ENCODE measurements at regions not wholly inside any gene's neighbourhood (a gene's known extent, or its start where the extent isn't known, plus 50 kb on each side); places are given as distances from the start of the nearest gene placed in this dataset.
"Not testable (repeated sequence)": the region's sequence is repeated elsewhere in the genome, so short reads cannot be mapped to it uniquely, and the experiment has no call there.

DNA sequence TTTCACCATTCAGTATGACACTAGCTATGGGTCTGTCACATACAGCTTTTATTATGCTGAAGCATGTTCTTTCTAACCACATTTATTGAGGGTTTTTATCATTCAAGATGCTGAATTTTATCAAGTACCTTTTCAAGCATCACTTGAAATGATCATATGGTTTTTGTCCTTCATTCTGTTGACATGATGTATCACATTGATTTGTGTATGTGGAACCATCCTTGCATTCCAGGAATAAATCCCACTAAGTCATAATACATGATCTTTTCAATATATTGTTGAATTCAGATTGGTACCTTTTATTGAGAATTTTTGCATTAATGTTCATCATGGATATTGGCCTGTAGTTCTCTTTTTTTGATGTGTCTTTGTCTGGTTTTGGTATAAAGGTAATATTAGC, 317.4 kb downstream of the NNT start:
- no peak for DNase-seq

GRCh38 chr5:43917925-43918324, 314.9 kb downstream of the NNT start:
- no peak for DNase-seq

GRCh38 chr5:43903129-43903528, 300.1 kb downstream of the NNT start:
- DNase-seq = no peak

GRCh38 chr5:43900974-43901373, 298.0 kb downstream of the NNT start:
- no peak for DNase-seq

GRCh38 chr5:43895876-43896275, 292.9 kb downstream of the NNT start:
- no peak for DNase-seq

DNA sequence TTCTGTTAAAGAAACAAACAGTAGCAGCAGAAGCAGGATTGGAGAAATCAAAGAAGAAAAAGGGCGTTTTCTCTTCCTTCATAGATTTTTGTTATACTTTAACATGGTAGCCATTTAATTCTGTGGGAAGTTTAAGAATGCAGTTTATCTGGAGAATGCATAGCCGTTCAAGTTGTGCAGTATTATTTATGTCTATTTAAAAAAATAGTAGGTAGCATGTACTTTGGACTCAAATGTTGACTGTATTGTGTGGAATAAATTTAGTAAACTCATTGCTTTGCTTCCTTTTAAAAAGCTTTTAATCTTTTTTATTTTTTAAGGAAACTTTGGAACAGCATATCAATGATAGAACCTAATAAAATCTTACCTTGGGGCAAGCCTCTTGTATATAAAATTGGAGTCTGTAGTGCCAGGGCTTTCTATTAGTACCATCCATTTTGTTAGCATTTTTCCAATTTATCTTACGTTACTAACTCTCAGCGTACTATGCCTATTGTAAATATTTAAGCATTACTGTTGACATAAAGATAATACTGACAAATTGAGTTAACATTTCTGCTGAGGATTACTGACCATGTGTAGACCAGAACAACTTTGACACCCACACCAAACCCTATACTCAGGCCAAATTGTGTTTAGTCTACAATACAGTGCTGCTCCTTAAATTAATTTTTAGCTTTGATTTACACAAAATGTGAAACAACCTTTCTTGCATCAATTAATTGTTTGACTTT, 291.1 kb downstream of the NNT start:
- DNase-seq = no peak

- DNase-seq = no peak
Measured at GRCh38 chr5:43891112-43891511, 288.1 kb downstream of the NNT start.

GRCh38 chr5:43889233-43889632, 286.3 kb downstream of the NNT start:
- no peak for DNase-seq

GRCh38 chr5:43875741-43876140, 272.8 kb downstream of the NNT start:
- no peak for DNase-seq

DNA sequence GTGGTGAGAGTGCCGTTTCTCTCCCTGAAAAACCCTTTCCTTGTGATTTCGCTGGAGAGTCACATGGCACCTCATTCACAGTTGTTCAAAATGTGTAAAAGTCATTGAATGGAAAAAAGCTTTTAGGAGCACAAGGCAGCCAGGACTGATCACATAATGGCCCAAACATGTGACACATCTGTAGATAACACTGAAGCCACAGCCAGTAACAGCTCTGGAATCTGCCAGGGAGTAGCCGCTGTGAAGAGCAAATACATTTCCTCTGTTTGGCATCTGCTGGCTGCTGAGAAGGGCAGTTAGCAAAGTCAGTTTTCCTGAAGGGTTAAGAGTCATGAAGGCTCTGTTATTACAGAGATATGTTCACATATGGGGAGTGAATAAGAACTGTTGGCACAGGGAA, 271.8 kb downstream of the NNT start:
- no peak for DNase-seq

- no peak for DNase-seq
Measured at GRCh38 chr5:43873791-43874190, 270.8 kb downstream of the NNT start.

DNA sequence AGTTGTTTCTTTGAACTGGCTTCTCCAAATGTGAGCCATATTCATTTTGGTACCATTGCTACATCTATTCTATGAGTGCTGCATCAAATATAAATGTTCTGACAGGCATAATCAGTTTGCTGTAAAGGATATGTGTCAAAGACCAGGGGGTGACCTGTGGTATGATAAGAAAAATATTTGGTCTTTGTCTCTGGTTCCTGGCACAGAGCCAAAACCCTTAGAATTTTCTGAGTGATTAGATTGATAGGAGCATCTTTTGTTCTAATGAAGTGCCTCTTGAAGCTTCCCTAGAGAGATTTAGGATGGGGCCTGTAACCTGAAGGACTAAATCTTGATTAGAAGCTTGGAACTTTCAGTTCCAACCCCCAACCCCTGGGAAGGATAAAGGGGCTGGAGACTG, 256.3 kb downstream of the NNT start:
- no peak for DNase-seq

DNA sequence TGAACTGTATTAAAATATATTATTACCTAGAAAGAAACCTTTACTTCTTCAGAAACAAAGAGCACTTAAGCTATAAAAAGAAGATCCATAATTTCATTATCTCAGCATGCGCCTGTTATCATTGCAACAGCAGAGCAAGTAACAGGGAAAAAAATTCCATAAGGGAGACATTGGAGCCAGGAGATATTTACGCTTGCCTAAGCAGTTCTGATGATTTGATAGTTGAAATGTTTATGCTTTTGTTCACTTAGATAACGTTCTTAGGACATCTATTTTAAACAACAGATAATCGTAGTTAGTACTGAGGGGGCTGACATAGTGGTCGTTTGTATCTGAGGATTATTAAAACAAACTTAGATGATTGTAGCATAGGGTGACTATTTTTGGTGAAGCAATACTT, 252.5 kb downstream of the NNT start:
- DNase-seq = no peak

DNA sequence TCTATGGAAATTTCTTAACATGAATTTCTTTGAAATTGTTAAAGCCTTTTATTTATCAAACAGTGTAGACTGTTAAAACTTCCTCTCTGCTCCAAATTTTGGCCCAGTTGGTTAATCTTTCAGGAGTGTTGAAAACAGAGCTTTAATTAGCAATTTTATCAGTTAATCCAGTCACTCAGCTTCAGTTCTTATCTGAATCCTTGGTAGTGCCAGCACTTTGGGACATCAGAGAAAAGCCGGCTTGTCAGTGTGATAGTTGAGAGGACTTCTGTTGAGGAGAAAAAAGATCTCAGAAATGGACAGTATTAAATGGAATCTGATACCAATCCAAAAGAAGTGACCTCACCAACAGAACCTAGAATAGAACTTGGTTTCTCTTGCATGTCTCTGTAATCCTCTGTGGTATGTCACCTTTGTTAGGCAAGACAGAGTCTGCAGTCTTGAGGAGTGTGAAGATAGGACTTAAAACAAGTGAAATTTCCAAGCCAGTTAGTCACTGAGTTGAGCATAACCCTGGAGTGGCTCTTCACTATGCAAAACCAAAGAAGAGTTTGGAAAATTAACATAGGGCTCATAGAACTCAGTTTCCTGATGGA, 251.8 kb downstream of the NNT start:
- no peak for DNase-seq

- DNase-seq = no peak
Measured at GRCh38 chr5:43852279-43852678, 249.3 kb downstream of the NNT start.

DNA sequence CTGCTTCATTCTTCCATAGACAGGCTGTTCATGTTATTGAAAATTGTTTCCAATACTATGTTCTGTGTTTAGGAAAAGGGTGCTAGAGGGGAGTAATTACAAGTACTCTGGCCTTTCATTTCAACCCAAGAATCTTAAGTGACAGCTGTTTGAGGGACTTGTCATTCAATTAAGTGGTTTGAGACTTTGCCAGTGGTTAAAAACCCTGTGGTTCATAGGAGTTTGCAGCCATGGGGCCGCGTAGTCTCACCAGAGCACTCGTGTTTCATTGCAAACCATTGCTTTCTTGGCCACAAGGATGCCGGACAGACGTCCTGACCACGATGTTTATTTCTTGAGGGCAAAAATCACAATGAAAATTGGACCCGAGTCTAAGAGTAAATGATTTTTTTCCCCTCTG, 248.8 kb downstream of the NNT start:
- no peak for DNase-seq

- DNase-seq = no peak
Measured at GRCh38 chr5:43840424-43841125, 237.6 kb downstream of the NNT start.

GRCh38 chr5:43839218-43839617, 236.2 kb downstream of the NNT start:
- no peak for DNase-seq

DNA sequence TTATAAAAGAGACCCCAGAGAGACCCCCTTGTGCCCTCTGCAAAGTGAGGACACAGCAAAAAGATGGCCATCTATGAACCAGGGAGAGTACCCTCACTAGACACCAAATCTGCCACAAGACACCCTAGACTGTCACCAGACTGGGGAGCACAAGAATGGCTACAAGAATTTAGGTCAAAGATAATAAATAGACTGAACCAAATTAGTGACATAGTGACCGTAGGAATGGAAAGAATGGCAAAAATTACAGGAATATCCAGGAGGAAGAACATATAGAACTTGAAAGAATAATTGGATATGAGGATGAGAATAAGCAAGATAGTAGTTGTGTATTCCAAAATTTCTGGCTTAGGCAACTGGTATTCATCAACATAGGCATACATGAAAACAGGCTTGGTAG, 235.0 kb downstream of the NNT start:
- no peak for DNase-seq

DNA sequence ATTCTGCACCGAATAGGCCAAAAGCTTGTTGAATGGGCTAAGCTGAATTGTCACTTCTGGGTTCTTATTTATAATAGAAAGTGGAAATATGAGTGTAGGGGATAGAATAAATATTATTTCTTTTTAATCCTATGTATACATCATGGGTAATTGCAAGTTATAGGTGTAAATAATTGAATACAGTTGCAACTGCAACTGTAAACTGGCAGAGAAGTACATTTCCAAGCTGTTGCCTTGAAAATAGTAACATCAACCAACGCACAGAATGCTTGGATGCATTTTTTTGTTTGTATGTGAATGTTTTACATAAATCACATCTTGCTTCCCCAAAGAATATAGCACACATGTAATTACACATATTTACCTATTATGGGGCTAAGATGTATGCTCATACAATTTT, 234.1 kb downstream of the NNT start:
- no peak for DNase-seq

DNA sequence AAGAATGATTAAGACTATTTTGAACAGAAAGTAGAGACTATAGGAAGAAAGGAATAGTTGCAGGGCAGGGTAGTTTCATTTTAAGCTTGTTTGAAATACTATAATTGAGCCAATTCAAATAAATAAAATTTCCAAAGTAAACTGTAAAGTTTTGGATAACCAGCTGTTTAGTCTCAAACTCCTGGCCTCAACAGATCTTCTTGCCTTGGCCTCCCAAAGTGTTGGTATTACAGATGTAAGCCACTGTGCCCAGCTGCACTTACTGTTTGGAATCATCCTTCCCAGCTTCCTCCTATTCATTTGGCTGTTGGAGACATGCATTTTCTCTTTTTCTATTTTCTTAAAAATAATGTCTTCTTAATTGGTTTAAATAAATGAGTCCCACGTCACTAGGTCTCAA, 231.0 kb downstream of the NNT start:
- DNase-seq = no peak

- not testable (repeated sequence) for DNase-seq
Measured at GRCh38 chr5:43824325-43824964, 221.5 kb downstream of the NNT start.

DNA sequence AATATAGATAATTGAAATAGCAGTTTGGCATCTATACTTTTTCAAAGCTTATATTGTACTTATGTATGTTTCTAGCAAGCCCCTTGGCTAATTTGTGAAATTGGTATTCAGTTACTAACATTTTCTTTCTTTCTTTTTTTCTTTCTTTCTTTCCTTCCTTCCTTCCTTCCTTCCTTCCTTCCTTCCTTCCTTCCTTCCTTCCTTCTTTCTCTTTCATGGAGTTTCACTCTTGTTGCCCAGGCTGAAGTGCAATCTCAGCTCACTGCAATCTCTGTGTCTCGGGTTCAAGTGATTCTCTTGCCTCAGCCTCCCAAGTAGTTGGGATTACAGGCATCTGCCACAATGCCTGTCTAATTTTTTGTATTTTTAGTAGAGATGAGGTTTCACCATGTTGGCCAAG, 215.4 kb downstream of the NNT start:
- not testable (repeated sequence) for DNase-seq

- no peak for DNase-seq
Measured at GRCh38 chr5:43815497-43815896, 212.5 kb downstream of the NNT start.

All from SHP77 treated with DMSO at 0.1 percent for 48 hours (cell line).